ENCODE measurements at regions not wholly inside any gene's neighbourhood (a gene's known extent, or its start where the extent isn't known, plus 50 kb on each side); places are given as distances from the start of the nearest gene placed in this dataset.
A peak's percentile ranks its signal among the peaks of the same experiment; 100 is the strongest.

GRCh38 chr6:156647140-156647784 is 129.9 kb upstream of the ARID1B start:
- no peak for DNase-seq

- DNase-seq = no peak
These were observed 130.7 kb upstream of the ARID1B start for GRCh38 chr6:156646496-156646895.

DNA sequence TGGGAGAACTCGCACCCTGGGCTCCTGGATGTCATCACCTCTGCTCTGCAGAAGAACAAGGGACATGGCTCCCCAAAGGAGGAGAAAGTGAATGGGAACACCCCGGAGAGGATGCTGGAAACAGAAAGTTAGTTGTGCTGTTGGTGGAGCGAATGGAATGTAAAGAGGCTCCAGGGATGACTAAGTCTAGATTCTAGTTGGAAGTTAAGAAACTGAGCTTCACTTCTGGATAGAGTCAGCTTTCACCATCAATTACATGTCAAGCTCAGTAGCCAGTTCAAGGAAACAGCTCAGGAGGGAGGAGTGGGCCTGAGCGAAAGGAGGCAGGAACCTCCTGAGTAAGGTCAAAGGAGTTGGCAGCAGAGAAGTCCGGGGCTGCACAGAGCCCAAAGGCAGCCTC is 132.1 kb upstream of the ARID1B start:
- DNase-seq = no peak

GRCh38 chr6:156639009-156639721 is 138.0 kb upstream of the ARID1B start:
- no peak for DNase-seq

GRCh38 chr6:156638581-156638980 is 138.6 kb upstream of the ARID1B start:
- DNase-seq = no peak

GRCh38 chr6:156634951-156635371 is 142.2 kb upstream of the ARID1B start:
- no peak for DNase-seq

DNA sequence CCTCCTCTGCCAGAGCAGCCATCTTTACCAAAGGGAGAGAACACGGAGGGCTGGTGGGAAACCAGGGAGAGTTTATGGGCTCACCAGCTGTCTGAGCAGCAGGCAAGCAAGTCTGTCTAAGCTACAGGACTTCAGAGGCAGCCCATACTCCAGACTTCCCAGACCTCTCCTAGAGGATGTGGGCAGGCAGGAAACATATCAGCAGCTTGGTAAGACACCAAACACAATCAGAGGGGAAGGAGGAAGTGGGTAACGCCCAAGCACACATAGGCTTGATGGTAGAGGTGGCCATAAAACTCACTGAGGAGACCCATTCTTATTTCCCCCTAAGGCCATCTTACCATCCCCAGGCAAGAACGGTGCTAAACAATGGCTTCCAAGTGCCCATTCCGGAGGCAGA is 143.1 kb upstream of the ARID1B start:
- DNase-seq = no peak

DNA sequence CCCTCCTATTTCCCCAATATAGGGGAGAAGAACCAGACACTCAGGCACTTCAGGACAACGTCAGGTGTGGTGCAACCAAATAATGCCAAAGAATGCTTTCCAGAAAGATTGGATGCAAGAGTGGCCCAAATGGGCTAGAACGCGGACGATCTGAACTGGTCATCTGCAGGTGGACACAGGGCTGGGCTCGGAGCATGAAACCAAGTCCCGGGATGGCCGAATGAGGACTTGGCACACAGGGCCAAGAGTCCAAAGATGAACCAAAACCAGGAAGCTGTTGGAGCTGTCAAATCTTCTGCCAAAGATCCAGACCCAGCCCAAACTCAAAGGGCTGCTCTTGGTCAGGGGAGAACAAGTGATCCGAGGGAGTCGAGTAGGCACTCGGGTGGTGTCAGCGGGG is 143.9 kb upstream of the ARID1B start:
- DNase-seq = no peak

DNA sequence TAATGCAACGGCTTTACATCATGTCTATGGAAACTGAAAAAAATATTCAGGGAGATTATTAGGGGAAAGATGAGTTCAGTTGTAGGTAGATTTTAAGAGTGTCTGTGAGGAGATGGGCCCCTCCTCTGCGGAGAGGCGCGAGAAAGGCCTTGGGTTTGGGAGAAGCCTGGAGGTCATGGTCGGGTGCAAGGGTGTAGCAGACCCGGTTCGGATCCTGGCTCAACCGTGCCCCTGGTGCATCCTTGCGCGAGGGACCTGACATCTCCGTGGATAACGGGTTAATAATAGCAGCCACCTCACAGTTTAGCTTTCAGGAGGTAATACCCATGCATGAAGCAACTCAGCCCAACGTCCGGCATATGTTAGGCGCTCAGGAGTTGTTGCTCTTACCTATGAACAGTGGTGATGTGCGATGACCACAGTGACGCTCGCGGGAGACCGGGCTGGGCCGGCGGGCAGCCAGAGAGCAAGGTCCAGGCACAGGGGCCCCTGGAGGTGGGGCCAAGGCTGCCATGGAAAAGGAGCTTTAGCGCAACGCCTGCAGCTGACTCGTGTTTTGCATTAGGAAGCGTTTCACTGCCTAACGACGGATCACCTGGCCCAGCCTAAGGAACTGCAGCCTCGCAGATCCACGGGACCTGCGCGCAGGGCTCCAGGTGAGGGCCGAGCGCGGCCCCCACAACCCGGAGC is 146.4 kb upstream of the ARID1B start:
- no peak for DNase-seq

DNA sequence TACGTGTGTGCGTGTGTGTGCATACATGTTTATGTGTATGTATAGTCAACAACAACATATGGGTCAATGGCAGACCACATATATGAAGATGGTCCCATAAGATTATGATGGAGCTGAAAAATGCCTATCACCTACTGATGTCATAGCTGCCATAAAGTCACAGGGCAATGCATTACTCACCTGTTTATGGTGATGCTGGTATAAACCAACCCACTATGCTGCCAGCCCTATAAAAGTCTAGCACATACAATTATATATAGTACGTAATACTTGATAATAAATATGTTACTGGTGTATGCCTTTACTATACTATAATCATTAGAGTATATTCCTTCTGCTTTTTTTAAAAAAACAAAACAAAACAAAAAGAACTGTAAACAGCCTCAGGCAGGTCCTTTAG is 148.4 kb upstream of the ARID1B start:
- DNase-seq = no peak

- DNase-seq = no peak
These were observed 149.7 kb upstream of the ARID1B start for GRCh38 chr6:156627524-156627923.

GRCh38 chr6:156622185-156622584 is 155.0 kb upstream of the ARID1B start:
- no peak for DNase-seq

DNA sequence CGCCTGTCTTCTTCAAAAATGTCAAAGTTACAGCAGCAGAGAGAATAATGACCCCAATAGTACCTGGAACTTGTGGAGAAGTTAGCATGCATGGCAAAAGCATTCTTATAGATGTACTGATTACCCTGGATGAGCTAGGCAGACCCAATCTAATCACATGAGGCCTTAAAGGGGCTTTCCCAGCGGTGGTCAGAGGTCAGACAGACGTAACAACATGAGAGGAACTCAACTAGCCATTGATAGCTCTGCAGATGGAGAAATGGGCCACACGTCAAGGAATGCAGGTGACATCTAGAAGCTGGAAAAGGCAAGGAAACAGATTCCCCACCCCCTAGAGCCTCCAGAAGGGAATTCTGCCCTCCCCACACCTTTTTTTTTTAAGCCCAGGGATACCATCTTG is 156.8 kb upstream of the ARID1B start:
- no peak for DNase-seq

- peak; percentile 100 for DNase-seq
These were observed 158.5 kb upstream of the ARID1B start for GRCh38 chr6:156618600-156619205.

- DNase-seq = peak; percentile 41
These were observed 159.2 kb upstream of the ARID1B start for GRCh38 chr6:156617941-156618340.

- peak; percentile 15 for DNase-seq
These were observed 159.8 kb upstream of the ARID1B start for GRCh38 chr6:156617376-156617775.

- no peak for DNase-seq
These were observed 160.7 kb upstream of the ARID1B start for GRCh38 chr6:156616495-156616894.

DNA sequence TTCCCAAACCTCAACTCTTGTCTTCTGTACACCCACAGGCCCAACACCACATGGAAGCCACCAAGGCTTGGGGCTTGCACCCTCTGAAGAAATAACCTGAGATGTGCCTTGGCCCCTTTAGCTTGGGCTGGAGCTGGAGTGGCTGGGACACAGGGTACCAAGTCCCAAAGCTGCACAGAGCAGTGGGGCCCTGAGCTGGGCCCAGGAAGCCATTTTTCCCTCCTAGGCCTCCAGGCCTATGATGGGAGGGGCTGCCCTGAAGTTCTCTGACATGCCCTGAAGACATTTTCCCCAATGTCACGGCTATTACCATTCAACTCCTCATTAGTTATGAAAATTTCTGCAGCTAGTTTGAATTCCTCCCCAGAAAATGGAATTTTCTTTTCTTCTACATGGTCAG is 163.2 kb upstream of the ARID1B start:
- no peak for DNase-seq

GRCh38 chr6:156612361-156612760 is 164.8 kb upstream of the ARID1B start:
- DNase-seq = peak; percentile 15

DNA sequence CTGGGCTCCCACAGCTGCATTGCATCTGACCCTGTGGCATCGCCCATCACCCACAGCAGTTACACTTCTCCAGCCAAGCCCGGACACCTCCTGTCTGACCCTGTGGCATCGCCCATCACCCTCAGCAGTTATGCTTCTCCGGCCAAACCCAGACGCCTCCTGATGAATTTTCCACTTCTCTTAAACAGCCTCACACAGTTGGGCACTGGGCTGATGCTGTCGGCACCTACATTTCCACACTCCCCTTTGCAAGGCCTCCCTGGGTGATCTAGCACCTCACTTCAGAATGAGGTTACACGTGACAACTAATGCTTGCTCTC is 175.2 kb upstream of the ARID1B start:
- DNase-seq = no peak

GRCh38 chr6:156601152-156602065 is 175.8 kb upstream of the ARID1B start:
- no peak for DNase-seq

DNA sequence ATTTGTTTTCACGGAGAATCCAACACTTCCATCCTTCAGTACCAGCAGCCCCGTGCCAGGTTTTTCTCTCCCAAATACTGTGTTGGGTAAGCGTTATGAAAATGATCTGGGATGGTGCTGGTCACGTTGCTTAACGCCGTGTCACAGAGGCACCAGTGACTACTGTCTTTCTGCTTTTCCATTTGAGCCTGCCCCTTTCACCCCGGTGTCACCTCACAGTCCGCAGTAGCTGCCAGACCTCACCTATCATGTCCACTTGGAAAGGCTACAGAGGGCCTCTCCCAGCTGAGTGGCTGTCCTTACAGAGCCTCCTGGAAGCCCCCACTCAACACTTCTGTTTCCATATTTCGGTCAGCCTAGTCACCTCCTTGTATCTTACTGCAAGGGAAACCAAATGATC is 176.5 kb upstream of the ARID1B start:
- DNase-seq = no peak

All from NCI-H1105 treated with DMSO at 0.1 percent for 48 hours (cell line).